Karpas-422 (cell line): ENCODE measurements at regions not wholly inside any gene's neighbourhood (a gene's known extent, or its start where the extent isn't known, plus 50 kb on each side); places are given as distances from the start of the nearest gene placed in this dataset.
"Not testable (repeated sequence)": the region's sequence is repeated elsewhere in the genome, so short reads cannot be mapped to it uniquely, and the experiment has no call there.

Source experiments
- DNase-seq: peaks from one replicate; pipeline ENCODE4 v3.0.0-alpha.2; 2015
- H2AFZ ChIP-seq: fragments of 200-600 bp; sonication (generic); 2 replicates; pipeline ENCODE4 v1.6.1; 2014; ENCODE audit warnings: antibody characterized with exemption, low read length, mixed read lengths
- H3K27ac ChIP-seq: fragments of 200-600 bp; sonication (generic); 2 replicates; pipeline ENCODE4 v1.5.1; 2014; ENCODE audit warnings: mild to moderate bottlenecking, low read length, moderate library complexity
- H3K27me3 ChIP-seq: fragments of 200-600 bp; sonication (generic); 2 replicates; pipeline ENCODE4 v1.6.1; 2014; ENCODE audit warnings: low read length, mixed read lengths
- H3K36me3 ChIP-seq: fragments of 200-600 bp; sonication (generic); 2 replicates; pipeline ENCODE4 v1.6.1; 2014; ENCODE audit warnings: low read length, mixed read lengths; ENCODE audit not compliant: insufficient read depth
- H3K4me1 ChIP-seq: fragments of 200-600 bp; sonication (generic); 2 replicates; pipeline ENCODE4 v1.6.1; 2014; ENCODE audit warnings: mild to moderate bottlenecking, low read length, mixed read lengths
- H3K4me2 ChIP-seq: fragments of 200-600 bp; sonication (generic); 2 replicates; pipeline ENCODE4 v1.6.1; 2014; ENCODE audit warnings: low read length, low read depth, mild to moderate bottlenecking; ENCODE audit not compliant: poor library complexity, severe bottlenecking
- H3K4me3 ChIP-seq: fragments of 200-600 bp; sonication (generic); 2 replicates; pipeline ENCODE4 v1.5.1; 2014; ENCODE audit warnings: mild to moderate bottlenecking, antibody characterized with exemption, low read length, mixed read lengths
- H3K79me2 ChIP-seq: fragments of 200-600 bp; sonication (generic); 2 replicates; pipeline ENCODE4 v1.6.1; 2014; ENCODE audit warnings: mild to moderate bottlenecking, low read length, mixed read lengths
- H3K9ac ChIP-seq: fragments of 200-600 bp; sonication (generic); 2 replicates; pipeline ENCODE4 v1.6.0; 2014; ENCODE audit warnings: low read length
- H3K9me2 ChIP-seq: fragments of 200-600 bp; sonication (generic), shearing (Covaris generic); replicated peaks from 2 replicates; pipeline ENCODE4 v1.6.0; 2014; ENCODE audit warnings: mild to moderate bottlenecking, low read length, moderate library complexity; ENCODE audit not compliant: insufficient read depth
- H3K9me3 ChIP-seq: fragments of 300-700, 200-600 bp; sonication (generic); 2 replicates; pipeline ENCODE4 v1.6.1; 2014; ENCODE audit warnings: low read length, mixed read lengths
- H4K20me1 ChIP-seq: fragments of 200-600 bp; sonication (generic); 2 replicates; pipeline ENCODE4 v1.6.1; 2014; ENCODE audit warnings: mild to moderate bottlenecking, antibody characterized with exemption, low read length, low read depth; ENCODE audit not compliant: insufficient read depth

GRCh38 chr4:9072521-9073220, 97.5 kb upstream of the FAM90A26 start:
- not testable (repeated sequence) for H3K4me3 ChIP-seq, H3K9me3 ChIP-seq, H3K27ac ChIP-seq, H3K9me2 ChIP-seq, H3K36me3 ChIP-seq, H3K79me2 ChIP-seq, H3K4me2 ChIP-seq, H3K9ac ChIP-seq, H4K20me1 ChIP-seq, H3K4me1 ChIP-seq, H3K27me3 ChIP-seq, DNase-seq, H2AFZ ChIP-seq

GRCh38 chr4:9067923-9068322, 102.3 kb upstream of the FAM90A26 start:
- H3K9me3 ChIP-seq, H3K27me3 ChIP-seq, H2AFZ ChIP-seq, H3K79me2 ChIP-seq, H4K20me1 ChIP-seq, H3K4me3 ChIP-seq, H3K36me3 ChIP-seq, H3K4me1 ChIP-seq, DNase-seq, H3K9ac ChIP-seq, H3K9me2 ChIP-seq, H3K27ac ChIP-seq, H3K4me2 ChIP-seq: not testable (repeated sequence)

GRCh38 chr4:9063612-9064011, 106.6 kb upstream of the FAM90A26 start:
- H3K79me2 ChIP-seq, DNase-seq, H3K4me3 ChIP-seq, H3K4me2 ChIP-seq, H2AFZ ChIP-seq, H3K27ac ChIP-seq, H4K20me1 ChIP-seq, H3K27me3 ChIP-seq, H3K4me1 ChIP-seq, H3K9ac ChIP-seq, H3K9me2 ChIP-seq, H3K36me3 ChIP-seq, H3K9me3 ChIP-seq: not testable (repeated sequence)

- H3K27me3 ChIP-seq, H3K4me3 ChIP-seq, H3K9me3 ChIP-seq, H3K36me3 ChIP-seq, H2AFZ ChIP-seq, H3K27ac ChIP-seq, H3K79me2 ChIP-seq, DNase-seq, H3K4me1 ChIP-seq, H4K20me1 ChIP-seq, H3K4me2 ChIP-seq, H3K9me2 ChIP-seq, H3K9ac ChIP-seq: not testable (repeated sequence)
Measured at GRCh38 chr4:9024866-9025265, 145.3 kb upstream of the FAM90A26 start.

- H2AFZ ChIP-seq, H3K4me1 ChIP-seq, H3K79me2 ChIP-seq, H3K4me3 ChIP-seq, H3K9me3 ChIP-seq, H3K4me2 ChIP-seq, H3K9ac ChIP-seq, H4K20me1 ChIP-seq, H3K27me3 ChIP-seq, H3K9me2 ChIP-seq, DNase-seq, H3K27ac ChIP-seq, H3K36me3 ChIP-seq: not testable (repeated sequence)
Measured at GRCh38 chr4:9009792-9010191, 138.2 kb upstream of the HMX1 start.

GRCh38 chr4:9008407-9008806, 136.8 kb upstream of the HMX1 start:
- H3K4me3 ChIP-seq, H4K20me1 ChIP-seq, H3K27ac ChIP-seq, H3K9ac ChIP-seq, H3K36me3 ChIP-seq, DNase-seq, H3K79me2 ChIP-seq, H2AFZ ChIP-seq, H3K27me3 ChIP-seq, H3K9me2 ChIP-seq, H3K9me3 ChIP-seq, H3K4me2 ChIP-seq, H3K4me1 ChIP-seq: not testable (repeated sequence)

- not testable (repeated sequence) for H3K36me3 ChIP-seq, H3K4me3 ChIP-seq, H3K27ac ChIP-seq, H2AFZ ChIP-seq, H3K4me1 ChIP-seq, H3K27me3 ChIP-seq, H3K9me3 ChIP-seq, H3K9me2 ChIP-seq, DNase-seq, H3K79me2 ChIP-seq, H3K9ac ChIP-seq, H3K4me2 ChIP-seq, H4K20me1 ChIP-seq
Measured at GRCh38 chr4:9001153-9001552, 129.5 kb upstream of the HMX1 start.

GRCh38 chr4:9000505-9001001, 128.9 kb upstream of the HMX1 start:
- not testable (repeated sequence) for H3K9me2 ChIP-seq, H4K20me1 ChIP-seq, H3K4me3 ChIP-seq, H3K27ac ChIP-seq, H3K4me1 ChIP-seq, H3K9me3 ChIP-seq, H2AFZ ChIP-seq, H3K9ac ChIP-seq, H3K4me2 ChIP-seq, H3K27me3 ChIP-seq, H3K79me2 ChIP-seq, H3K36me3 ChIP-seq
- peak; percentile 44 for DNase-seq

GRCh38 chr4:8992981-8993380, 121.3 kb upstream of the HMX1 start:
- not testable (repeated sequence) for H3K4me2 ChIP-seq, DNase-seq, H4K20me1 ChIP-seq, H3K79me2 ChIP-seq, H3K9me2 ChIP-seq, H3K4me3 ChIP-seq, H2AFZ ChIP-seq, H3K27me3 ChIP-seq, H3K27ac ChIP-seq, H3K4me1 ChIP-seq, H3K9me3 ChIP-seq, H3K36me3 ChIP-seq, H3K9ac ChIP-seq
